ENCODE measurements at regions not wholly inside any gene's neighbourhood (a gene's known extent, or its start where the extent isn't known, plus 50 kb on each side); places are given as distances from the start of the nearest gene placed in this dataset.

GRCh38 chr6:8820313-8820712, 385.0 kb upstream of the SLC35B3 start:
- intact Hi-C loops (cut with micrococcal nuclease), result no loop called here
- H3K27ac ChIP-seq (ENCODE audit: low read depth, low read length), result no peak overlapping the region
- no peak overlapping the region for H3K9ac ChIP-seq (ENCODE audit: low read length)
- DNase-seq (ENCODE audit: low read depth, low spot score) (no peak), ATAC-seq (no peak)
- peaks cover 3% of the 10 kb centered on the region; the same call in 1 of the 2 replicates for H3K9me2 ChIP-seq (ENCODE audit: insufficient read depth)
- no peaks in the 10 kb centered on the region for H3K9me3 ChIP-seq (ENCODE audit: control insufficient read depth in 1 of 2, insufficient read depth in 1 of 2, low read depth in 1 of 2, low read length in 2 of 2)
- no peaks in the 10 kb centered on the region for H3K27me3 ChIP-seq (ENCODE audit: insufficient read depth, low read length)
- no peaks in the 10 kb centered on the region for H4K20me1 ChIP-seq (ENCODE audit: insufficient read depth)
- CTCF ChIA-PET, result no interaction called here
- no TSS peak for BruUV-seq (replicated peaks)
- POLR2A ChIA-PET, result no interaction called here
- H3K36me3 ChIP-seq (ENCODE audit: control insufficient read depth in 1 of 2, insufficient read depth in 2 of 2, low read length in 2 of 2), result no peaks in the 10 kb centered on the region
- no peak for TF ChIP-seq YY1 (IDR thresholded peaks at IDR 0.05; ENCODE audit: extremely low read depth, insufficient replicate concordance, low read depth, low read length)
- no peak for TF ChIP-seq TCF7L2 (IDR thresholded peaks at IDR 0.05; ENCODE audit: borderline replicate concordance, extremely low read depth, insufficient read depth, insufficient read length)
- no peak for TF ChIP-seq CTCF (IDR thresholded peaks at IDR 0.05 in 2 of 3, conservative IDR thresholded peaks at IDR 0.05 in 1 of 3; ENCODE audit: borderline replicate concordance in 1 of 3, insufficient read depth in 1 of 3, low read depth in 2 of 3, low read length in 2 of 3)
- TF ChIP-seq REST (IDR thresholded peaks at IDR 0.05; ENCODE audit: low read depth), result no peak
- no peak for TF ChIP-seq POLR2A (IDR thresholded peaks at IDR 0.05; ENCODE audit: borderline replicate concordance, extremely low read depth, insufficient read depth, insufficient read length)
- no peak for TF ChIP-seq ATF3 (IDR thresholded peaks at IDR 0.05)
- TF ChIP-seq POLR2AphosphoS5 (IDR thresholded peaks at IDR 0.05; ENCODE audit: low read depth, low read length), result no peak
- no peak for TF ChIP-seq EZH2phosphoT487 (IDR thresholded peaks at IDR 0.05; ENCODE audit: borderline replicate concordance)
- TF ChIP-seq SRF (IDR thresholded peaks at IDR 0.05; ENCODE audit: low read depth), result no peak
- TF ChIP-seq ZBTB33 (IDR thresholded peaks at IDR 0.05; ENCODE audit: extremely low read depth, insufficient replicate concordance, low read length), result no peak
- TF ChIP-seq CEBPB (IDR thresholded peaks at IDR 0.05; ENCODE audit: low read depth), result no peak
- no peak for TF ChIP-seq CBX3 (IDR thresholded peaks at IDR 0.05; ENCODE audit: low read depth)
- no peak for TF ChIP-seq EGR1 (IDR thresholded peaks at IDR 0.05; ENCODE audit: low read depth)
- TF ChIP-seq JUND (IDR thresholded peaks at IDR 0.05), result no peak
- no peak for TF ChIP-seq ZFX (IDR thresholded peaks at IDR 0.05)
- no peak for TF ChIP-seq SIN3A (IDR thresholded peaks at IDR 0.05; ENCODE audit: low read depth)
- TF ChIP-seq SP1 (IDR thresholded peaks at IDR 0.05; ENCODE audit: low read depth), result no peak
- TF ChIP-seq ZNF274 (IDR thresholded peaks at IDR 0.05; ENCODE audit: low read depth, low read length), result no peak
- H2AFZ ChIP-seq (ENCODE audit: low read depth, low read length, poor library complexity, severe bottlenecking), result peak overlapping the region; percentile 57
- RAD21 ChIA-PET (ENCODE audit: low non-redundant PET in 1 of 2, low total read pairs in 2 of 2, uncharacterized antibody in 2 of 2, unreplicated experiment in 2 of 2), result no interaction called here
- H3K4me2 ChIP-seq (ENCODE audit: low read length), result no peak overlapping the region
- no peak overlapping the region for H3K4me3 ChIP-seq (replicated peaks in 1 of 2; ENCODE audit: low read depth in 1 of 2, low read length in 2 of 2)
- H3K4me1 ChIP-seq (ENCODE audit: control insufficient read depth in 1 of 2, insufficient read depth in 2 of 2, low read length in 2 of 2), result peaks cover 0 to 3% of the 10 kb centered on the region in 2 experiments; a peak in 1 of 4 replicates
- H3K79me2 ChIP-seq (ENCODE audit: insufficient read depth, low read length), result no peaks in the 10 kb centered on the region
